ENCODE measurements at regions not wholly inside any gene's neighbourhood (a gene's known extent, or its start where the extent isn't known, plus 50 kb on each side); places are given as distances from the start of the nearest gene placed in this dataset.

DNA sequence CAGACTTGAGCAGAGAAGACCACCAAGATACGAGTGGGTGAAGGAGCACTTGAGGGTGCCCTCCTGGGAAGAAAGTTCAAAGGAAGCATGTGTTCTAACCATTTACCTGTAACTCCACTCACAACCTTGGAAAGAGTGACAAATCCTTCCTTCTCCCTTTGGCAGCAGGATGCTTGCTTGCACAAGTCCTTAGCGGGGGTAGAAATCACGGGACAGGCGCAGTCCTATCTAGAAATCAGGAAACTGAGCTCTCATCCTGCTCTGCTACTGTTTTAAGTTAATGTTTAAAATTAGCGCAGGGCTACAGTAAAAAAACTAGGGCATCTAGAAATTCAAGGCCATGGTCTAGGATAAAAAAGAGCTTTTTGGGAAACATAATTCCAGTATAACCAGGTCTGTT lies 100.9 kb upstream of the PTPRM start:
- H3K4me3 ChIP-seq (ENCODE audit: low read depth, low read length) = no peak overlapping the region
- DNase-seq (ENCODE audit: low read depth) = no peak
- no peaks in the 10 kb centered on the region for H3K36me3 ChIP-seq (ENCODE audit: control insufficient read depth, insufficient read depth, low read length)
- TF ChIP-seq, protein P1, sequence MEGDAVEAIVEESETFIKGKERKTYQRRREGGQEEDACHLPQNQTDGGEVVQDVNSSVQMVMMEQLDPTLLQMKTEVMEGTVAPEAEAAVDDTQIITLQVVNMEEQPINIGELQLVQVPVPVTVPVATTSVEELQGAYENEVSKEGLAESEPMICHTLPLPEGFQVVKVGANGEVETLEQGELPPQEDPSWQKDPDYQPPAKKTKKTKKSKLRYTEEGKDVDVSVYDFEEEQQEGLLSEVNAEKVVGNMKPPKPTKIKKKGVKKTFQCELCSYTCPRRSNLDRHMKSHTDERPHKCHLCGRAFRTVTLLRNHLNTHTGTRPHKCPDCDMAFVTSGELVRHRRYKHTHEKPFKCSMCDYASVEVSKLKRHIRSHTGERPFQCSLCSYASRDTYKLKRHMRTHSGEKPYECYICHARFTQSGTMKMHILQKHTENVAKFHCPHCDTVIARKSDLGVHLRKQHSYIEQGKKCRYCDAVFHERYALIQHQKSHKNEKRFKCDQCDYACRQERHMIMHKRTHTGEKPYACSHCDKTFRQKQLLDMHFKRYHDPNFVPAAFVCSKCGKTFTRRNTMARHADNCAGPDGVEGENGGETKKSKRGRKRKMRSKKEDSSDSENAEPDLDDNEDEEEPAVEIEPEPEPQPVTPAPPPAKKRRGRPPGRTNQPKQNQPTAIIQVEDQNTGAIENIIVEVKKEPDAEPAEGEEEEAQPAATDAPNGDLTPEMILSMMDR (IDR thresholded peaks at IDR 0.05; ENCODE audit: insufficient read depth, low read length, poor library complexity, severe bottlenecking) = no peak
- H3K27me3 ChIP-seq (ENCODE audit: control insufficient read depth, insufficient read depth, low read length) = no peaks in the 10 kb centered on the region

DNA sequence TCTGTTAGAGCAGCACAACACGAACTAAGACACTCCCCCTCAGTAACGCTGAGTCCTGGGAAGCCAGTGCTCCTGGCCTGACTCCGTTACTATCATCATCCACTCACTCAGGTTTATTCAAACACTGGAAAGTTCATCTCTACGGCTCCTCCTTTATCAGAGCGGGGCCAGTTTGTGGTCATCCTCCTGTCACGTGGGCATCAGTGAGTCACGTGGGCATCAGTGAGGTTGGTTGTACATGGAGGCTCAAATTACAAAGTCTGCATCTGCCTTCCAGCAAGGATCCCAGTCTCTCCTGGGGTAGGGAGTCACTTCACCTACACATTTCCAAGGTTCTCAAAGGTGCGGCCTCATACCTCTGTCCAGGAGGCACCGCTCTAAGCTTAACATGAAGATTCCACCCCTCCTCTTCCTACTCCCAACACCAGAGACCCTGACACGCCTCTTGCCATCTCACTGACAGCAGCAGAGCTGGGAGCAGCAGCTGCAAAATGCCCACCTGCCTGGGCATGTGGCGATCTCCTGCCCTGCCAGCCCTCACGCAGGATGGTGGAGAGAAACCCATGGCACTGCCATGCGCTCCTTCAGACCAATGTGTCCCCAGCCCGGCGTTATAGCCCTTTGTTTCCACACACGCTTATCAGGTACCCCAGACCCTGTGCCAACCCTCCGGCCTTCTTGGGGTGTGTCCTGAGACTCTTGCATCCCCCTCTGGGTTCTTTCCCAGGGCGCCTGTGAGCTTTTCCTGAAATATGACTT lies 99.2 kb upstream of the PTPRM start:
- Histone ChIP-seq H3K4me3 (ENCODE audit: low read depth, low read length) (no peak overlapping the region), H3K36me3 (ENCODE audit: control insufficient read depth, insufficient read depth, low read length) (no peaks in the 10 kb centered on the region), H3K27me3 (ENCODE audit: control insufficient read depth, insufficient read depth, low read length) (no peaks in the 10 kb centered on the region)
- DNase-seq (ENCODE audit: low read depth) = no peak
- TF ChIP-seq, protein P1 (IDR thresholded peaks at IDR 0.05; ENCODE audit: insufficient read depth, low read length, poor library complexity, severe bottlenecking) = no peak

DNA sequence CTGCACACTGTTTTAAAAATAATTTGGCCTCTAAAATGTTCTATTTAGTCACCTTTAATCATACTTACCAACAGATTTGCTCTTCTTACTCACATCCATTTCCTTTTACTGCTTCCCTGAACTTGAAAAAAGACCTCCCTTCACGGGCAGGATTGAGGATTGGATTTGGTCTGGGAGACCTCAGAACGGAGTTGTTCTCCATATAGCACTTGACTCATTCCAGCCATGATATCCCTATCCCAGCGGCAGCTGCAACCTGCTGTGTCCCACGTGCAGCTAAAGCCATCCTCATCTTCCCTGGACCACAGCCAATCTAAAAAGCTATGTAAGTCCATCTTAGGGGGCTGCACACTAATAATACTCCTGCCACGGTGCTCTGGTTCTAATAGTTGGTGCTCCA lies 97.0 kb upstream of the PTPRM start:
- no peaks in the 10 kb centered on the region for H3K36me3 ChIP-seq (ENCODE audit: control insufficient read depth, insufficient read depth, low read length)
- no peak for DNase-seq (ENCODE audit: low read depth)
- no peaks in the 10 kb centered on the region for H3K27me3 ChIP-seq (ENCODE audit: control insufficient read depth, insufficient read depth, low read length)
- no peak overlapping the region for H3K4me3 ChIP-seq (ENCODE audit: low read depth, low read length)
- TF ChIP-seq, protein P1 (IDR thresholded peaks at IDR 0.05; ENCODE audit: insufficient read depth, low read length, poor library complexity, severe bottlenecking) = no peak

DNA sequence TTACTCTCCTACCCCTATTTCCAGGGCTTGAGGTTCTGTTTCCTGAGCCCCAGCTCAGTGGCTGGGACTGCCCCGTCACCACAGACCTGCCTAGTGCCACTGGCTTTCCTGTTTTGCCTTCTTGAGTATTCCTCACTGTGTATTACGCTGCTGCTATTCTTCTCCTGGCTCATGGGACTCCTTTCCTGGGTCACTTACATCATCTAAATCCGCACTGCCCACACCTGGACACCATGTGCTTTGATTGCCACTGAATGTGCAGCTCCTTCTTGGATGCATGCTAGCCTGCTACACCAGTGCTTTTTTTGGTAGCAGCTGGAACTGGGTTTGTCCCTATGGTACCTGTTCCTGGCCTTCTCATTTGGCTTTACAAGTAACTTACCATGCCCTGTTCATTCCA lies 96.6 kb upstream of the PTPRM start:
- TF ChIP-seq, protein P1 (IDR thresholded peaks at IDR 0.05; ENCODE audit: insufficient read depth, low read length, poor library complexity, severe bottlenecking) = no peak
- no peak overlapping the region for H3K4me3 ChIP-seq (ENCODE audit: low read depth, low read length)

DNA sequence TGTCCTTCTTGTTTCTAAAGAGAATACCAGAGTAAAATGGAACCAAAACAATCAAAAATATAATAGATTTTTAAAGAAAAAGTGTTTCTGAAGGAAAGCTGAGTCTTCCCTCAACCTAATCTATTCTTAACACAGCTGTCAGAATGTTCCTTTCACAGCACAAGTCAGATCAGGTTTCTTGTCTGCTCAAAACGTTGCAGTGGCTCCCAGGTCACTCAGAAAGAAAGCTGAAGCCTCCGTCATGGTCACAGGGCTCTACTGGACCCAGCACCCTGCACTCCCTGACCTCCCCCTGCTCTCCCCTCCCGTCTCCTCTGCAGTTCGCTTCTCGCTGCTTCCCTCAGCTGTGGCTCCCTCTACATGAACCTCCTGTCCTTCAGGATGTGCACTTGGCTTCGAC lies 90.7 kb upstream of the PTPRM start:
- DNase-seq (ENCODE audit: low read depth) = no peak
- TF ChIP-seq, protein P1 (IDR thresholded peaks at IDR 0.05; ENCODE audit: insufficient read depth, low read length, poor library complexity, severe bottlenecking) = no peak

More for the DNA sequence above, 96.6 kb upstream of the PTPRM start:
- no peak for DNase-seq (ENCODE audit: low read depth)
- no peaks in the 10 kb centered on the region for H3K27me3 ChIP-seq (ENCODE audit: control insufficient read depth, insufficient read depth, low read length)
- no peaks in the 10 kb centered on the region for H3K36me3 ChIP-seq (ENCODE audit: control insufficient read depth, insufficient read depth, low read length)

DNA sequence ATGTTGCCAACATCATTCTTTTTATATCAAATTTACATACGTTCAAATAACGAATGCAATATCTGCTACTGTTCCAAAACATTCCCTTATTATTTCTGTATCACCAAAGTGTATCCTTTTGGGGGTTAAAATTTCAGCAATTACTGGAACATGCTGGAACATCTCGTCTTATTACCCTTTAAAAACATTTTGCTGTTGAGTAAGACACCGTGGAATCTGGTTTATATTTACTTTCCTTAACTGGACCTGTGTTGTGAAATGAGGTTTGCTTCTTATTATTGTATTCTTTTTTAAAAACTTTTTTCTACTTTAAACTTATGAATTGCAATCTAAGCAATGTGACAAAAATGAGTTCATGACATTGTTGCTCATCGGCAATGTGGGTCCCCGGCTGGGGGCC lies 87.4 kb upstream of the PTPRM start:
- no peaks in the 10 kb centered on the region for H3K36me3 ChIP-seq (ENCODE audit: control insufficient read depth, insufficient read depth, low read length)
- no peak overlapping the region for H3K4me3 ChIP-seq (ENCODE audit: low read depth, low read length)
- no peaks in the 10 kb centered on the region for H3K27me3 ChIP-seq (ENCODE audit: control insufficient read depth, insufficient read depth, low read length)
- no peak for DNase-seq (ENCODE audit: low read depth)
- TF ChIP-seq, protein P1 (IDR thresholded peaks at IDR 0.05; ENCODE audit: insufficient read depth, low read length, poor library complexity, severe bottlenecking) = no peak

More for the DNA sequence above, 90.7 kb upstream of the PTPRM start:
- H3K36me3 ChIP-seq (ENCODE audit: control insufficient read depth, insufficient read depth, low read length) = no peaks in the 10 kb centered on the region
- no peaks in the 10 kb centered on the region for H3K27me3 ChIP-seq (ENCODE audit: control insufficient read depth, insufficient read depth, low read length)
- H3K4me3 ChIP-seq (ENCODE audit: low read depth, low read length) = no peak overlapping the region
